ENCODE measurements at regions not wholly inside any gene's neighbourhood (a gene's known extent, or its start where the extent isn't known, plus 50 kb on each side); places are given as distances from the start of the nearest gene placed in this dataset.

DNA sequence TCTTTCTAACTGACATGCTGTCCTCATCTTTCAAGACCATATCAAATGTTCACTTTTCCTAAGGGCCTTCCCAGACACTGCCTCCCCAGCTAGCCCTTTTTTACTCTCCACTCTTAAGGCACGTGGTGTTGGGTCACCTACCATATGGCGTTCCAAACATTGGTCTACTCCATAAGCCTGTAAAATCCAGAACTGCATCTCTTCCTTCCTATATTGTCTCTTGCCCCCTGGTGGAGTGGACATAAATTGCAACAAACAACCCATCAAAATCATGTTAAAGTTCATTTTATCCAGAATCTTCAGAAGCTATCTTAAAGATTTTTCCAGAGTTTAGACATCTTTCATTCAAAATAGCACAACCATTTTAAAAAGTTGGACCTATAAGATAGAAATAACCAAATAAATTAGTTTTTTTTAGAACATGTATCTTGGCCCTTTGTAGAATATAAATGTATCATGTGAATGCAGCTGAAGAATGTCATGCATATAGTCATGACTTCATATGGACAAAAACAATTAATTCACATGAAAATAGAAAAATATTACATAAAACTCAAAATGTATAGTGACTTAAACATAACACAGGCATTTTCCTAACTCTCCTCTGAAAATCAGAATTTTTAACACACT, 180.6 kb upstream of the CHRM2 start:
- no peak overlapping the region for H3K4me3 ChIP-seq (ENCODE audit: low read depth, low read length)
- H3K27me3 ChIP-seq (ENCODE audit: control insufficient read depth, insufficient read depth, low read length): no peaks in the 10 kb centered on the region
- no peak for DNase-seq (ENCODE audit: low read depth)
- TF ChIP-seq, protein P1, sequence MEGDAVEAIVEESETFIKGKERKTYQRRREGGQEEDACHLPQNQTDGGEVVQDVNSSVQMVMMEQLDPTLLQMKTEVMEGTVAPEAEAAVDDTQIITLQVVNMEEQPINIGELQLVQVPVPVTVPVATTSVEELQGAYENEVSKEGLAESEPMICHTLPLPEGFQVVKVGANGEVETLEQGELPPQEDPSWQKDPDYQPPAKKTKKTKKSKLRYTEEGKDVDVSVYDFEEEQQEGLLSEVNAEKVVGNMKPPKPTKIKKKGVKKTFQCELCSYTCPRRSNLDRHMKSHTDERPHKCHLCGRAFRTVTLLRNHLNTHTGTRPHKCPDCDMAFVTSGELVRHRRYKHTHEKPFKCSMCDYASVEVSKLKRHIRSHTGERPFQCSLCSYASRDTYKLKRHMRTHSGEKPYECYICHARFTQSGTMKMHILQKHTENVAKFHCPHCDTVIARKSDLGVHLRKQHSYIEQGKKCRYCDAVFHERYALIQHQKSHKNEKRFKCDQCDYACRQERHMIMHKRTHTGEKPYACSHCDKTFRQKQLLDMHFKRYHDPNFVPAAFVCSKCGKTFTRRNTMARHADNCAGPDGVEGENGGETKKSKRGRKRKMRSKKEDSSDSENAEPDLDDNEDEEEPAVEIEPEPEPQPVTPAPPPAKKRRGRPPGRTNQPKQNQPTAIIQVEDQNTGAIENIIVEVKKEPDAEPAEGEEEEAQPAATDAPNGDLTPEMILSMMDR (IDR thresholded peaks at IDR 0.05; ENCODE audit: insufficient read depth, low read length, poor library complexity, severe bottlenecking): peak; percentile 62
- no peaks in the 10 kb centered on the region for H3K36me3 ChIP-seq (ENCODE audit: control insufficient read depth, insufficient read depth, low read length)

DNA sequence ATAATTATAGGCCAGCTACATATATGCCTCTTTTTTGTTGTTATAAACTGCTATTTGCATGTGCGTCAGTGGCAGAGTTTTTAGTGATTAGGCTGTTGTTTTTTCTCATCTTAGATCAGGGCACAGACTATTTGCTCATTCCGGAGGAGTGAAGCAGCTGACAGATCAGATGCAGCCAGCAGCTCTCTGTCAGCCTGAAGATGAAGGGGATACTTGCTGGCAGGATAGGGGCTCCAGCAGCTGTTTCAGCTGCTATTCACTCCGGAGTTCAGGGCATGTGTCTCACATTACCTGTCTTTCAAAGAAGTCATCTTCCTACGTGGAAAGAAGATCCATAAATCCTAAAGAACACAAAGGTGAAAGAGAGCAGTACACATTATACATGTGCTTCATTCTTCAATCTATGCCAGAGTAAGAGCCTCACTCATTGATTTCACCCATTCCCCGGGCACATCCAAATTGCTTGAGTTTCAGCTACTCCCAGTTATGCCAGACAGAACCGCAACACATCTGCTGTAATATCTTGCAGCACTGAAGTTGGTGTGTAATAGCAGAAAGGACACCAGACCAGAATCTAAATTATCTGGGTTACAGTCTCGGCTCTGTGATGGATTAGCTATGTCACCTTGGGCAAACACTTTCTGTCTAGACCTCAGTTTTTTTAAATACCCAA, 182.8 kb upstream of the CHRM2 start:
- Histone ChIP-seq H3K4me3 (ENCODE audit: low read depth, low read length) (no peak overlapping the region), H3K36me3 (ENCODE audit: control insufficient read depth, insufficient read depth, low read length) (no peaks in the 10 kb centered on the region), H3K27me3 (ENCODE audit: control insufficient read depth, insufficient read depth, low read length) (no peaks in the 10 kb centered on the region)
- TF ChIP-seq, protein P1 (IDR thresholded peaks at IDR 0.05; ENCODE audit: insufficient read depth, low read length, poor library complexity, severe bottlenecking): no peak
- DNase-seq (ENCODE audit: low read depth): no peak

DNA sequence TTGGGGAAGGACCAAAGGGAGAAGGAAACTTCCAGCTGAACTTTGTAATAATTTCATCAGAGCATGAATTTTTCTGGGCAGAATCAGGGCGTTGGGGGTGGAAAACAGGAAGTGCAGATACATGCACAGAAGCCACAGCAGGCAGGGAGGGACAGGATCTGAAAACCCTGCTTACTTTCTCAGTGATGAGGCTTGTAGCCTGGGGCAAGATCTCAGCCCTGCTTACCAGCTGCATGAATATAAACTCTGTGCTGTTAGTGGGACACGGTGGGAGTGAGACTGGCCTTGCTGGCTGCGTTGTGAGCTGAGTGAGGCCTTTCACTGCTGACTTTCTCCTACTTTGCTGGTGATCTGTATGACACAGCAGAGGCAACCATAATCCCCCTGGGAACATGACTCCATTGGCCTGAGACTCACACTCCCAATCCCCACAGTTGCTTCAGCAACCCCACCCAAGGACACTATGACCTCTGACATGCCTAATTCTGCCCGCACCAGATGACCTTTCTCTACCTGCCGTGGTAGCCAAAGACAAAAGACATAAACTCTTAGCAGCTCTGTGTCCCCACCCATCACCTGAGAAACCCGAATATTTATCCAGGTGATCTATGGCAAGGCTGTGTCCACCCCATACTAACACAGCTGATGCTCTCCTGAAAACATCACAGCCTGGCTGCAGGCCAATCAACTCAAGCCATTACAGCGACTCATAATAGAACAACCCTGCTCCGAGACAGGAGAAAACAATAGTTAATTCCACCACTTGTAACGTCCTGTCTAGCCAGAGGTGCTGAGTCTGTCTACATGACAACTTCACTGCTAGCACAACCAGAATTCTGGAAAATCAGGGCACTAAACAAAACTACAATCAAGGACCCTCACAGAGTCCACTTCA, 190.7 kb upstream of the CHRM2 start:
- TF ChIP-seq, protein P1 (IDR thresholded peaks at IDR 0.05; ENCODE audit: insufficient read depth, low read length, poor library complexity, severe bottlenecking): no peak
- H3K36me3 ChIP-seq (ENCODE audit: control insufficient read depth, insufficient read depth, low read length): no peaks in the 10 kb centered on the region
- no peaks in the 10 kb centered on the region for H3K27me3 ChIP-seq (ENCODE audit: control insufficient read depth, insufficient read depth, low read length)
- H3K4me3 ChIP-seq (ENCODE audit: low read depth, low read length): no peak overlapping the region
- peak; percentile 12 for DNase-seq (ENCODE audit: low read depth)

GRCh38 chr7:136667584-136667983, 200.9 kb upstream of the CHRM2 start:
- DNase-seq (ENCODE audit: low read depth): no peak
- H3K4me3 ChIP-seq (ENCODE audit: low read depth, low read length): no peak overlapping the region
- no peaks in the 10 kb centered on the region for H3K36me3 ChIP-seq (ENCODE audit: control insufficient read depth, insufficient read depth, low read length)
- H3K27me3 ChIP-seq (ENCODE audit: control insufficient read depth, insufficient read depth, low read length): no peaks in the 10 kb centered on the region
- TF ChIP-seq, protein P1 (IDR thresholded peaks at IDR 0.05; ENCODE audit: insufficient read depth, low read length, poor library complexity, severe bottlenecking): no peak

- TF ChIP-seq, protein P1 (IDR thresholded peaks at IDR 0.05; ENCODE audit: insufficient read depth, low read length, poor library complexity, severe bottlenecking): no peak
- DNase-seq (ENCODE audit: low read depth): no peak
- Histone ChIP-seq H3K4me3 (ENCODE audit: low read depth, low read length) (no peak overlapping the region), H3K27me3 (ENCODE audit: control insufficient read depth, insufficient read depth, low read length) (no peaks in the 10 kb centered on the region), H3K36me3 (ENCODE audit: control insufficient read depth, insufficient read depth, low read length) (no peaks in the 10 kb centered on the region)
Observed at GRCh38 chr7:136665878-136666509, 202.5 kb upstream of the CHRM2 start.
